Ovary (tissue), 3 donors: ENCODE measurements at regions not wholly inside any gene's neighbourhood (a gene's known extent, or its start where the extent isn't known, plus 50 kb on each side); places are given as distances from the start of the nearest gene placed in this dataset.

Experiments used
- EP300 ChIP-seq: sonication (generic); formaldehyde crosslinking; IDR thresholded peaks from one replicate; pipeline ENCODE4 v1.6.1; 2017; ENCODE audit warnings: antibody characterized with exemption
- POLR2A ChIP-seq: fragments of 450-650 bp; IDR thresholded peaks from one replicate; pipeline ENCODE4 v1.6.1; 2017; ENCODE audit warnings: antibody characterized with exemption, mild to moderate bottlenecking, moderate library complexity
- TF ChIP-seq, protein P1 (sequence below), 3 donors: fragments of 450-650 bp in 2 of 3; fragments of 200-600 bp in 1 of 3; IDR thresholded peaks; one replicate each; pipeline versions ENCODE4 v1.5.1 to v1.8.0; 2016 to 2022; ENCODE audit warnings: antibody characterized with exemption in 3 of 3, mild to moderate bottlenecking in 1 of 3
- donor health status: DM: no; HTN: no; CAD: no.

- TF ChIP-seq, protein P1, sequence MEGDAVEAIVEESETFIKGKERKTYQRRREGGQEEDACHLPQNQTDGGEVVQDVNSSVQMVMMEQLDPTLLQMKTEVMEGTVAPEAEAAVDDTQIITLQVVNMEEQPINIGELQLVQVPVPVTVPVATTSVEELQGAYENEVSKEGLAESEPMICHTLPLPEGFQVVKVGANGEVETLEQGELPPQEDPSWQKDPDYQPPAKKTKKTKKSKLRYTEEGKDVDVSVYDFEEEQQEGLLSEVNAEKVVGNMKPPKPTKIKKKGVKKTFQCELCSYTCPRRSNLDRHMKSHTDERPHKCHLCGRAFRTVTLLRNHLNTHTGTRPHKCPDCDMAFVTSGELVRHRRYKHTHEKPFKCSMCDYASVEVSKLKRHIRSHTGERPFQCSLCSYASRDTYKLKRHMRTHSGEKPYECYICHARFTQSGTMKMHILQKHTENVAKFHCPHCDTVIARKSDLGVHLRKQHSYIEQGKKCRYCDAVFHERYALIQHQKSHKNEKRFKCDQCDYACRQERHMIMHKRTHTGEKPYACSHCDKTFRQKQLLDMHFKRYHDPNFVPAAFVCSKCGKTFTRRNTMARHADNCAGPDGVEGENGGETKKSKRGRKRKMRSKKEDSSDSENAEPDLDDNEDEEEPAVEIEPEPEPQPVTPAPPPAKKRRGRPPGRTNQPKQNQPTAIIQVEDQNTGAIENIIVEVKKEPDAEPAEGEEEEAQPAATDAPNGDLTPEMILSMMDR (IDR thresholded peaks at IDR 0.05) = no peak
- TF ChIP-seq POLR2A = no peak
- TF ChIP-seq EP300 = no peak
Measured at GRCh38 chr7:94128072-94128471, 123.9 kb upstream of the BET1 start.
